NCI-H510A (cell line): ENCODE measurements at regions not wholly inside any gene's neighbourhood (a gene's known extent, or its start where the extent isn't known, plus 50 kb on each side); places are given as distances from the start of the nearest gene placed in this dataset.
"Not testable (repeated sequence)": the region's sequence is repeated elsewhere in the genome, so short reads cannot be mapped to it uniquely, and the experiment has no call there.

Experiments
- DNase-seq: peaks from one replicate; lab custom pipeline; 2025; lab: John Stamatoyannopoulos, UW

GRCh38 chr22:25281675-25282345, 62.4 kb downstream of the CRYBB2 start:
- no peak for DNase-seq

- DNase-seq: no peak
These were observed 62.9 kb downstream of the CRYBB2 start for GRCh38 chr22:25282346-25282670.

- DNase-seq: no peak
These were observed 63.5 kb downstream of the CRYBB2 start for GRCh38 chr22:25282671-25283561.

GRCh38 chr22:25288481-25288880, 69.0 kb downstream of the CRYBB2 start:
- not testable (repeated sequence) for DNase-seq

GRCh38 chr22:25301912-25302311, 82.5 kb downstream of the CRYBB2 start:
- not testable (repeated sequence) for DNase-seq

- not testable (repeated sequence) for DNase-seq
These were observed 90.1 kb downstream of the CRYBB2 start for GRCh38 chr22:25309586-25309985.

DNA sequence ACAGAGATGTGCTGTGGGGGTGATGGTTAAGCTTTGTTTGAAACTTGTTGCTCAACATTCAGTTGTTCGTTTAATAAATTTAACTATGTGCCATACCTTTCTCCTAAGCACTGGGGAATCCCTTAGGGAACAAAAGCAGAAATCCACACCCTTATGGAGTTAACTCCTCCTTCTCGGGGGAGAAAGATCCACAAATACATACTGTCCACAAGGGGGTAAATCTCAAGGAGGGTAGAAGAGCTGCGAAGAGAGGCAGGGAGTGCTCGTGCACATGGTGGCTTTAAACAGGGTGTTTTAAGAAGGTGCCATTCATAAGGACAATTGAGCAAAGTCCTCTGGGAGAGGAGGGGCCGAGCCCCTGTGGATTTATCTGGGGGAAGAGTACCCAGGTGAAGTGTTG, 92.5 kb downstream of the CRYBB2 start:
- DNase-seq: not testable (repeated sequence)

- DNase-seq: no peak
These were observed 98.8 kb downstream of the CRYBB2 start for GRCh38 chr22:25318081-25318823.

GRCh38 chr22:25327018-25327755, 107.7 kb downstream of the CRYBB2 start:
- DNase-seq: no peak

DNA sequence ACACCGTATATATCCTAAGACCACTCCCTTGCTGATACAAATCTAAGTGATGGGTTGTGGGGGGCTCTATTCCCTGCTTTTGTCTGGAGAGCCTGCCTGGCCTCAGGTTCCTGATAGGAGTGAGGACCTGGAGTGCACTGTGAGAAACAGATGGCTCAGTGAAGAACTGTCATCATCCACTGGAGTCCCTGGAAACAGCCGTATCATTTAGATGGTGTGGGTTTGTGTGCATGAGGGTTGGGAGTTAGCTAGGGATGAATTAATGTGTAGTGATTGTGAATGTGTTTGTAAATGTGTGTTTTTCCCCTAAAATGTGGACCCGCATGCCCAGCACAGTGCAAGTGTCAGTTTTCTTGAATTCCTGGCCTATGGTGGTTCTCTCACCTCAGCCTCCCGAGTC, 111.6 kb downstream of the CRYBB2 start:
- no peak for DNase-seq

DNA sequence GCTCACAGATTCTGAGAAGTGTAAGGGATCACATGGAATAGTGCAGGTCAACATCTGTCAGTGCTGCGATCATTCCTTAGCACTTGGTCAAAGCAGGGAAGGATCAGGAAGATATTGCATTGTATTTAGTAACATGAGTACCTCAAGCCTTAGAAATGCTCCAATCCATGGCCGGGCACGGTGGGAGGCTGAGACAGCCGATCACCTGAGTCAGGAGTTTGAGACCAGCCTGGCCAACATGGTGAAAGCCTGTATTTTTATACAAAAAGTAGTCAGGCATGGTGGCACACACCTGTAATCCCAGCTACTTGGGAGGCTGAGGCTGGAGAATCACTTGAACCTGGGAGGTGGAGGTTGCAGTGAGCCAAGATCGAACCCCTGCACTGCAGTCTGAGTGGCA, 112.5 kb downstream of the CRYBB2 start:
- DNase-seq: not testable (repeated sequence)

GRCh38 chr22:25332386-25332785, 112.9 kb downstream of the CRYBB2 start:
- no peak for DNase-seq

DNA sequence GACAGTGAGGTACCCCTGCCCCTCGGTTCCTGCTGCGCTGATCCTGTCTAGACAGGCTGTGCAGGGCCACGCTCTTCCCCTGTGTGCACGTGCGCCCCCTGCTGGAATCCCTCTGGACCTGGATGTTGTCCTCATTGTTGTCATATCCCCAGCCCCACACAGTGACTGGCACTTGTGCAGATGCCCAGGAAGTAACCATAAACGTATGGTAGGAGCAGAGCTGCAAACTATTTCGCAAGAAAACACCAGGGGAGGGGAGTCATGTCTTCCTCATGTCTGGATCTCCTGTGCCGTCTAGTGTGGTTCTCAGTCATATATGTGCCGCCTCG, 114.7 kb downstream of the CRYBB2 start:
- no peak for DNase-seq

DNA sequence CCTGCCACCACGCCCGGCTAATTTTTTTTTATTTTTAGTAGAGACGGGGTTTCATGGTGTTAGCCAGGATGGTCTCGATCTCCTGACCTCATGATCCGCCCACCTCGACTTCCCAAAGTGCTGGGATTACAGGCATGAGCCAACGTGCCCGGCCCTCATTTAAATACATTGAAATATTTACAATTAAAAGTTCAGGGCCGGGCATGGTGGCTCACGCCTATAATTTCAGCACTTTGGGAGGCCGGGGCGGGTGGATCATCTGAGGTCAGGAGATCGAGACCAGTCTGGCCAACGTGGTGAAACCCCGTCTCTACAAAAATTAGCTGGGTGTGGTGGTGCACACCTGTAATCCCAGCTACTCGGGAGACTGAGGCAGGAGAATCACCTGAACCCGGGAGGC, 115.2 kb downstream of the CRYBB2 start:
- not testable (repeated sequence) for DNase-seq

- not testable (repeated sequence) for DNase-seq
These were observed 115.8 kb downstream of the CRYBB2 start for GRCh38 chr22:25335276-25335675.

- not testable (repeated sequence) for DNase-seq
These were observed 121.1 kb downstream of the CRYBB2 start for GRCh38 chr22:25340536-25340935.

GRCh38 chr22:25344366-25344765, 124.9 kb downstream of the CRYBB2 start:
- not testable (repeated sequence) for DNase-seq

DNA sequence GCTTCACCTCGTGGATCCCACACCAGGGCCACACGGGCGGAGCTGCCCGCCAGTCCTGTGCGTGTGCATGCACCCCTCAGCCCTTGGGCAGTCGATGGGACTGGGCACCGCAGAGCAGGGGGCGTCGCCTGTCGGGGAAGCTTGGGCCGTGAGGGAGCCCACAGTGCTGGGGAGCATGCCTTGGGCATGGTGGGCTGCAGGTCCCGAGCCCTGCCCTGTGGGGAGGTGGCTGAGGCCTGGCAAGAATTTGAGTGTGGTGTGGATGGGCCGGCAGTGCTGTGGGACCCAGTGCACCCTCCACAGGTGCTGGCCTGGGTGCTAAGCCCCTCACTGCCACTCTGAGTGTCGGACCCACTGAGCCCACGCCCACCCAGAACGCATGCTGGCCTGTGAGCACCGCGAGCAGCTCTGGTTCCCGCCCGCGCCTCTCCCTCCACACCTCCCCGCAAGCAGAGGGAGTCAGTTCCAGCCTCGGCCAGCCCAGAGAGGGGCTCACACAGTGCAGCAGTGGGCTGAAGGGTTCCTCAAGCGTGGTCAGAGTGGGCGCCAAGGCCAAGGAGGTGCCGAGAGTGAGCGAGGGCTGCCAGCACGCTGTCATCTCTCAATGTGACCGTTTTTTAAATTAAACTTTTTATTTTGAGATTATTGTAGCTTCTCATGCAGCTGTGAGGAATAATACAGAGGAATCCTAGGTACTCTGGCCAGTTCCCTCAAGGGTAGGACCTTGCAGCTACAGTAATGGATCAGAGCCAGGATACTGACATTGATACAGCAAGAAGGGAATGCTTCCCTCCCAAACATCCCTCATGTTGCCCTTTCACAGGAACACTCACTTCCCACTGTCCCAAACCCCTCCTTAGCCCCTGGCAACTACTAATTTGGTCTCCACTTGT, 127.7 kb downstream of the CRYBB2 start:
- DNase-seq: no peak

DNA sequence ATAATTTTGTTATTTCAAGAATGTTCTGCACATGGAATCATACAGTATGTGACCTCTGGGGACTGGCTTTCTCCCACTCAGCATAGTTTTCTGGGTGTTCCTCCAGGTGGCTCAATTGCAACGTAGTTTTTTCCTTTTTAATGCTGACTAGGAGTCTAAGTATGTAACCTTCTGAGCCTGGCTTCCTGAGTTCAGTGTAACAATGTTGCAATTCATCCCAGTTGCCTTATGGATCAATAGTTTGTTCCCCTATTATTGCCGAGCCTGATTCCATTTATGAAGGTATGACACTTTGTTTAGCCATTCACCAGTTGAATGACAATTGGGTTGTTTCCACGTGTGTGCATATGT, 128.3 kb downstream of the CRYBB2 start:
- no peak for DNase-seq

DNA sequence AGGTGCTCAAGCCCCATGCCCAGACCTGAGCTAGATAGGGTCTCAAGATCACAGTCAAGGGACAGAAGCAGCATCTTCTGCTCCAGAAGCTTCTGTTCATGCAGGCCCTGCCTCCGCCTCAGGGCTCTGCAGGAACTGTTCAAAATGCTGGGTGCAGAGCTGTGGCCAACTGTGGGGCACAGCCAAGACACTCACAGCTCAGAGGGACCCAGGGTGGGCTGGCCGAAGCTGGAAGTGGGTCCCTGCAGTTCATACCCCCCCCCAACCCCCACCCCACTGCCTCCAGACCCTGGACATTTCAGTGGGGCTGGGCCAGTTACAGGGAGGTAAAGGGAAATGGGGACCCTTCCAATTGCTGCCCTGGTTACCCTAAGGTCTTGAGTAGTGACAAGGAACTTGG, 129.0 kb downstream of the CRYBB2 start:
- no peak for DNase-seq

- not testable (repeated sequence) for DNase-seq
These were observed 129.6 kb downstream of the CRYBB2 start for GRCh38 chr22:25348996-25349395.
